AG20443 (cell line): ENCODE measurements at regions not wholly inside any gene's neighbourhood (a gene's known extent, or its start where the extent isn't known, plus 50 kb on each side); places are given as distances from the start of the nearest gene placed in this dataset.
A peak's percentile ranks its signal among the peaks of the same experiment; 100 is the strongest.
"Not testable (repeated sequence)": the region's sequence is repeated elsewhere in the genome, so short reads cannot be mapped to it uniquely, and the experiment has no call there.

ENCODE experiments used
- DNase-seq: peaks from one replicate; pipeline ENCODE4 v3.0.0; 2012; ENCODE audit warnings: low spot score, mixed read lengths

- DNase-seq = not testable (repeated sequence)
Measured at GRCh38 chr7:121497545-121497944, 101.4 kb upstream of the FAM3C start.

GRCh38 chr7:121494516-121494915 is 98.4 kb upstream of the FAM3C start:
- no peak for DNase-seq

DNA sequence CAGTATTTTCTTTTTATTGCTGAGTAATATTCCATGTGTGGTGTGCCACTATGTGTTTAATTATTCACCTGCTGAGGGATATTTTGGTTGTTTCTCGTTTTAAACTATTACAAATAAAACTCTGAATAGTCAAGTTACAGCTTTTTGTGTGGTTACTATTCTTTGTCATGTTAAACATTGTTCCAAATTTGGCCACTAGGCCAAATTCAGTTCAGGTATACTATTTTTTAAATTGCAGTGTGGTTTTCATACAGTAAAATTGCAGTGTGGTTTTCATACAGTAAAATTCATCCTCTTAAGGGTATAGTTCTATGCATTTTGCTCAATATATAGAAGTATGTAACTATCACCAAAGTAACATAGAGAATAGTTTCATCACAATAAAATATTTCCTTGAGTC is 97.4 kb upstream of the FAM3C start:
- DNase-seq = no peak

- DNase-seq = no peak
Measured at GRCh38 chr7:121490309-121490708, 94.2 kb upstream of the FAM3C start.

DNA sequence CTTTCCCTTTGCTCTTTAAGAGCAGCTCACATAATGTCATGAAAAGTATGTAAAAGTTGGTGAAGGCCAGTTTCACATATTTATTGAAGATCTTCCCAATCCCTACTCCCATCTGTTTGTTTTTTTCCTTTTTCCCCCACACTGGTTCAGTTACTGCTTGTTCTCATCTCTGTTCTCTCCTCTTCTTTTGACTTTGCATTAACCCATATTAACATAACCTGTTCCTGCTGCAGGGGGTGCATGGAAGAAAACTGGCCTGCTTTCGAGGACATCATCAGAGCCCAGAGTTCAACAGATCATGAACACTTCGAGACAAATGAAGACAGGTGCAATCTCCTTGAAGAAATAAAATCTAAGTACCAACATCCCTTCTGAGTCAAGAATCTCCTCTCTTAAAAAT is 93.3 kb upstream of the FAM3C start:
- DNase-seq = no peak

- DNase-seq = no peak
Measured at GRCh38 chr7:121488111-121488650, 92.1 kb upstream of the FAM3C start.

DNA sequence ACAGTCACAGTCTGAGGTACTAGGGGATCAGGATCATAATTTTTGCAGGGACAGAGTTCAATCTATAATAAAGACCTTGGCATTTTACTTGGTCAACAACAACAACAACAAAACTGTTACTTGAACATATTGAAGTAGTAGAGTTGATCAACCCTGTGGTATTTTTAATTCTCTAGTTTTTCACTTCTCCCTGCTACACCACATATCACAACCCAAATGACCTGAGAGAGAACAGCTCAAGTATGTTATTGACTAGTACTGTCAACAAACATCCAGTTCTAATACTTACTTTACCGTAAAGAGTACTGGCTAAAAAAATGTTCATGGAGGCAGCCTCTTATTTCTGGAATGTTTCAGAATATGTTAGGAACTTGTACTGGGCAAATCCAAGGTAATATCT is 90.5 kb upstream of the FAM3C start:
- DNase-seq = no peak

GRCh38 chr7:121485467-121486243 is 89.5 kb upstream of the FAM3C start:
- DNase-seq = peak; percentile 9

GRCh38 chr7:121484089-121484763 is 88.1 kb upstream of the FAM3C start:
- DNase-seq = no peak

GRCh38 chr7:121480566-121481335 is 84.6 kb upstream of the FAM3C start:
- DNase-seq = no peak

GRCh38 chr7:121480058-121480457 is 84.0 kb upstream of the FAM3C start:
- DNase-seq = no peak

DNA sequence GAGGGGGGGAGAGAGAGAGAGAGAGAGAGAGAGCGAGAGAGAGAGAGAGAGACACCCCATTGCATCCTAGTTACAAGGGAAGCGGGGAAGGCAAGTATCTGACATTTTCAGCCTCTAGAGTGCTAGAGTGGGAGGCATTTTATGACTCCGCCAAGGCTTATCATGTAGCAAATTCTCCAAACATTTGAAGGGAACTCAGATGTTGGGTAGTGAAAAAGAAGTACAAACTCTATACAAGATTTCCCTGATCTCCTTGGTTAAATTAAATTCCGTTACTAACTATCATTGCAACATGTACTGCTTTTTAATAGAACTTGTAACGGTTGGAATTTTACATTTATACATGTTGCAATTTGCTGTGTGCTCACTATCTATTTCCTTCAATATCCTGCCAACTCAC is 83.4 kb upstream of the FAM3C start:
- DNase-seq = no peak

GRCh38 chr7:121475806-121476205 is 79.7 kb upstream of the FAM3C start:
- no peak for DNase-seq

DNA sequence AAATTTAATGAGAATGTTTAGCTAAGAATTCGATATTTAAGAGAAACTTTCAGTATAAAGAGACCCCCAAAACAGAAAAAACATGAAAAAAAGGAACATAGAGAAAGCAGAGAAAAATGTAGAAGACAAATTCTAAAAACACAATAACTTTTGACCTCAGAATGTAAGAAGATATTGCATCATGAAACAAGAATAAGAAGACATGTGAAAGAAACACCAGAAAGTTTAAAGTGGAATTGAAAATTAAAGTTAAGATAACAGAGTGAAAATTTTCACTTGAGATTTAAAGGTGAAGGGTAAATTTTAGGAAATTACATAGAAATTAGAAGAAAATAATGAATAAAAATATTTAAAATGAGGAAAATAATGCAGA is 78.2 kb upstream of the FAM3C start:
- no peak for DNase-seq

GRCh38 chr7:121473645-121474300 is 77.7 kb upstream of the FAM3C start:
- no peak for DNase-seq

DNA sequence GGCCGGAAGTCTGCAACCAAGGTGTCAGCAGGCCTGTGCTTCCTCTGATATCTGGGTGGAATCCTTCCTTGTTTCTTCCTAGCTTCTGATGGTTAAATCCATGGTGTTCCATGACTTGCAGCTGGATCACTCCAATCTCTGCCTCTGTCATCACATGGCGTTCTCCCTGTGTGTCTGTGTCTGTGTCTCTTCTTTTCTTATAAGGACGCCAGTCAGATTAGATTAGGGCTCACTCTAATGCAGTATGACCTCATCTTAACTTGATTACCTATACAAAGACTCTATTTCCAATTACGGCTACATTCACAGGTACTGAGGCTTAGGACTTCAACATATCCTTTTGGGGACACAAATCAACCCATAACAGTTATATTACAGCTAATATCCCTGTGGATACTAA is 70.3 kb upstream of the FAM3C start:
- no peak for DNase-seq

DNA sequence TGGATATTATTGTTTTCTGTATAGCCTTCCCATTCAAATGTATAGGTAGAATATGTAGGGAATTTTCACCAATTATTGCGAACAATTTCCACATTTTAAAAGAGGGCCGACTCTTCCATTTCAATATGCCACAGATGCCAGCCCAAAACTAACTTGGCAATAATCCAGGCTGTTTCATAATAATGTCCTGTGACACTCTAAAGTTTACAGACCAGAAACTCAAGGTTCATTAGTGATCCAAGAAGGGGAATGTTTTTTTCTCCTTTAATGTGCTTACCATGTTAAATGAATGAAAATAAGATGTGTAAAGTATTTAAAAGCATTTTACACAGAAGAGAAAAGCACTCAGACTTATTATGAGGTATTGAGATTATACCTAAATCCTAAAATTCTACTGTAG is 63.0 kb upstream of the FAM3C start:
- DNase-seq = no peak

GRCh38 chr7:121456785-121457359 is 60.8 kb upstream of the FAM3C start:
- no peak for DNase-seq

DNA sequence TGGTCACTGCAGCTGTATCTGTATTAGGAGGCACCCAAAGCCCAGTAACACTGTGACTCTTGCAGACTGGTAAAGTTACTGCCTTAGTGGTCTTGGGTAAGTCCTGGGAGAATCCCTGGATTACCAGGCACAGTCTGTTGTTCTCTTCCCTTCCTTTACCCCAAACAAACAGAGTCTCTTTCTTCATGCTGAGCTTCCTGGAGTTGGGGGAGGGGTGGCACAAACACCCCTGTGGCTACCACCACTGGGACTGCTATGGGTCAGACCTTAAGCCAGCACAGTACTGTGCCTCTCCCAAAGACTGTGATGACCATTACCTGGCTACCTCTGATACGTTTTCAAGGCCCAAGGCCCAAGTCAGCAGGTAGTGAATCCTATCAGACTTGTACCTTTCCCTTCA is 59.9 kb upstream of the FAM3C start:
- DNase-seq = no peak

DNA sequence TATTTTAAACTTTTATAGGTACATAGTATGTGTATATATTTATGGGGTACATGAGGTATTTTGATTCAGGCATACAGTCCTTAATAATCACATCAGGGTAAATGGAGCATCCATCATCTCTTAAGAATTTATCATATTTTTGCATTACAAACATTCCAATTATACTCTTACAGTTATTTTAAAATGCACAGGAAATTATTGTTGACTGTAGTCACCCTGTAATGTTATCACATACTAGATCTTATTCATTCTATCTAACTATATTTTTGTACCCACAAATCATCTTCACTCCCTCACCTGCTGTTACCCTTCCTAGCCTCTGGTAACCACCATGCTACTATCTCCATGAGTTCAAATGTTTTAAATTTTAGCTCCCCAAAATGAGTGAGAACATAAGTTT is 56.3 kb upstream of the FAM3C start:
- DNase-seq = no peak

DNA sequence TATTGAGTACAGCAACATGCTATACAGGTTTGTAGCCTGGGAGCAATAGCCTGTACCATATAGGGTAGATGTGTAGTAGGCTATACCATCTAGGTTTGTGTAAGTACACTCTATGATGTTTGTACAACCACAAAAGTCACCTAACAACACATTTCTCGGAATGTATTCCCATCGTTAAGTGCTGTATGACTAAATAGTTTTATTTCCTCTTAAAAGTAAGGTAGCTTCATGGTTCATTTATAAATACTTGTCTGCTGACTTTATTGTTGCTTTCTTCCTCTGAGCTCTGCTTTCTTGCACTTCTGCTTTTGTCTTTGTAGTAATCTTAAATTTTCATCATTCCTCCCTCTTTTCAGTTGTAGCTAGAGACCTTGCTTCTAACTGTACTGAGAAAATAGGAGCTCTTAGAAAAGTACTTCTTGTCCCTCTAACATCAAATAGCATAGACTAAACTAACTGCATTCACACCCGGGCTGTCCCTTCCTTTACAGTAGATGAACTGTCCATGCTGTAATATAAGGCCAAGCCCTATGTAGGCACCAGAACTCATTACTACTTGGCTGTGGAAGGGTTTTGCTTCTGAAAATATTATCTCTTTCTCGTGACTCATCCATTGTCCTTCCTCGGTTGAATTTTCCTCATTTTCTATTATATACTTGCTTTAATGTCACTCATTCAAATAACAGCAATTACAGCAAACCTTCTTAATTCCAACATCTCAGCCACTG is 55.4 kb upstream of the FAM3C start:
- no peak for DNase-seq
